Lower leg skin (tissue), 3 donors: ENCODE measurements at regions not wholly inside any gene's neighbourhood (a gene's known extent, or its start where the extent isn't known, plus 50 kb on each side); places are given as distances from the start of the nearest gene placed in this dataset.

Source experiments
- POLR2A ChIP-seq, 2 donors: fragments of 450-650 bp; IDR thresholded peaks; one replicate each; pipeline ENCODE4 v1.6.1; 2016 to 2017; ENCODE audit warnings: antibody characterized with exemption in 2 of 2, mild to moderate bottlenecking in 1 of 2, moderate library complexity in 1 of 2
- TF ChIP-seq, protein P1 (sequence below), 3 donors: fragments of 450-650 bp; IDR thresholded peaks; one replicate each; pipeline ENCODE4 v1.5.1; 2016; ENCODE audit warnings: antibody characterized with exemption in 3 of 3, mild to moderate bottlenecking in 3 of 3, moderate library complexity in 2 of 3

DNA sequence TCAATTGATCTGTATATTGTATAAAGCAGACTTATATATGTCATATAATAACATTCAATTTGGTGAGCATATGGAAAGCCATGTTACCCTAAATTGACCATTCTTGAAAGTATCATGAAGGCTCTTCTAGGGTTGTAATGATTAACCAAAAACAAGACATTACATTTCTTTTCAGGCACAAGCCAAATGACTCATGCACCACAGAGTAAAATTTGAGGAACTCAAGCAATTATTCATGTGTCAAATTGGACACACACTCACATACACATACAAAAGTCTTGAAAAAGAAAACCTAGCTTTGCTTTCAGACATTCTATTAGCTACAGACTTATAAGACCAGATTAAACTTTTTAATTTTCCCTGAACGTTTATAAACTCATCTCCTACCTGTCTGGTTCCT is 146.5 kb upstream of the PCDH18 start:
- TF ChIP-seq, protein P1, sequence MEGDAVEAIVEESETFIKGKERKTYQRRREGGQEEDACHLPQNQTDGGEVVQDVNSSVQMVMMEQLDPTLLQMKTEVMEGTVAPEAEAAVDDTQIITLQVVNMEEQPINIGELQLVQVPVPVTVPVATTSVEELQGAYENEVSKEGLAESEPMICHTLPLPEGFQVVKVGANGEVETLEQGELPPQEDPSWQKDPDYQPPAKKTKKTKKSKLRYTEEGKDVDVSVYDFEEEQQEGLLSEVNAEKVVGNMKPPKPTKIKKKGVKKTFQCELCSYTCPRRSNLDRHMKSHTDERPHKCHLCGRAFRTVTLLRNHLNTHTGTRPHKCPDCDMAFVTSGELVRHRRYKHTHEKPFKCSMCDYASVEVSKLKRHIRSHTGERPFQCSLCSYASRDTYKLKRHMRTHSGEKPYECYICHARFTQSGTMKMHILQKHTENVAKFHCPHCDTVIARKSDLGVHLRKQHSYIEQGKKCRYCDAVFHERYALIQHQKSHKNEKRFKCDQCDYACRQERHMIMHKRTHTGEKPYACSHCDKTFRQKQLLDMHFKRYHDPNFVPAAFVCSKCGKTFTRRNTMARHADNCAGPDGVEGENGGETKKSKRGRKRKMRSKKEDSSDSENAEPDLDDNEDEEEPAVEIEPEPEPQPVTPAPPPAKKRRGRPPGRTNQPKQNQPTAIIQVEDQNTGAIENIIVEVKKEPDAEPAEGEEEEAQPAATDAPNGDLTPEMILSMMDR (IDR thresholded peaks at IDR 0.05), result no peak
- TF ChIP-seq POLR2A (IDR thresholded peaks at IDR 0.05), result no peak
